ENCODE measurements at regions not wholly inside any gene's neighbourhood (a gene's known extent, or its start where the extent isn't known, plus 50 kb on each side); places are given as distances from the start of the nearest gene placed in this dataset.

DNA sequence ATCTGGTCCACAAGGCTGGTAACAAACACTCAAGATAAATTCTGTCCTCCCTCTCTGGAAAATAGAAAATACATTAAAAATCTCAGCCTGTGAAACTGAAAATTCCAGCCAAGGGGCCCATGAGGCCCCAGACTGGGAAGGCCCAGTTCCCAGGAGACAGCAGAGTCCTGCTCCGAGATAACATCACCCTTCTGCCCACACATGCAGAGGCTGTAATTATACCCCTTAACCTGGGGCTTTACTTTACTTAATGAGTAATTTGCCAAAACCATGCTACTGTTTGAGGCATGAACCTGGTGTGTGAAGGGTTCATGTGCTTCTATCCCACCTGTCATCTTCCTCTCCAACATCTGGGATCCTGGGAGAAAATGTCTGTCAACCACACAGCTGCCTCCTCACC, 398.9 kb upstream of the SULF2 start:
- intact Hi-C loops (cut with micrococcal nuclease): no loop called here
- DNase-seq (ENCODE audit: unreplicated experiment): no peak
- TF ChIP-seq, protein P1, sequence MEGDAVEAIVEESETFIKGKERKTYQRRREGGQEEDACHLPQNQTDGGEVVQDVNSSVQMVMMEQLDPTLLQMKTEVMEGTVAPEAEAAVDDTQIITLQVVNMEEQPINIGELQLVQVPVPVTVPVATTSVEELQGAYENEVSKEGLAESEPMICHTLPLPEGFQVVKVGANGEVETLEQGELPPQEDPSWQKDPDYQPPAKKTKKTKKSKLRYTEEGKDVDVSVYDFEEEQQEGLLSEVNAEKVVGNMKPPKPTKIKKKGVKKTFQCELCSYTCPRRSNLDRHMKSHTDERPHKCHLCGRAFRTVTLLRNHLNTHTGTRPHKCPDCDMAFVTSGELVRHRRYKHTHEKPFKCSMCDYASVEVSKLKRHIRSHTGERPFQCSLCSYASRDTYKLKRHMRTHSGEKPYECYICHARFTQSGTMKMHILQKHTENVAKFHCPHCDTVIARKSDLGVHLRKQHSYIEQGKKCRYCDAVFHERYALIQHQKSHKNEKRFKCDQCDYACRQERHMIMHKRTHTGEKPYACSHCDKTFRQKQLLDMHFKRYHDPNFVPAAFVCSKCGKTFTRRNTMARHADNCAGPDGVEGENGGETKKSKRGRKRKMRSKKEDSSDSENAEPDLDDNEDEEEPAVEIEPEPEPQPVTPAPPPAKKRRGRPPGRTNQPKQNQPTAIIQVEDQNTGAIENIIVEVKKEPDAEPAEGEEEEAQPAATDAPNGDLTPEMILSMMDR (IDR thresholded peaks at IDR 0.05; ENCODE audit: unreplicated experiment): no peak
- H3K4me1 Mint-ChIP-seq (ENCODE audit: insufficient read depth, unreplicated experiment): peaks cover 34% of the 10 kb centered on the region
- H3K27me3 Mint-ChIP-seq (ENCODE audit: insufficient read depth, unreplicated experiment): no peaks in the 10 kb centered on the region
- H3K9me3 Mint-ChIP-seq (ENCODE audit: unreplicated experiment): peaks cover 5% of the 10 kb centered on the region
- POLR2A ChIA-PET: interaction anchor here (0.6 to 1.5 kb wide), 3 partner anchors 30 to 333 kb away, joined by 3 read pairs; no protein-coding TSS in a partner anchor
- H3K27ac Mint-ChIP-seq (ENCODE audit: low read depth, unreplicated experiment): no peak overlapping the region
- H3K4me3 Mint-ChIP-seq (ENCODE audit: unreplicated experiment): no peak overlapping the region
- BruUV-seq (replicated peaks): no TSS peak
- CTCF ChIA-PET: interaction anchor here (0.8 to 3.8 kb wide), 2 partner anchors 289 to 398 kb away, joined by 3 to 21 read pairs; no protein-coding TSS in a partner anchor
- H3K36me3 Mint-ChIP-seq (ENCODE audit: insufficient read depth, unreplicated experiment): no peaks in the 10 kb centered on the region

DNA sequence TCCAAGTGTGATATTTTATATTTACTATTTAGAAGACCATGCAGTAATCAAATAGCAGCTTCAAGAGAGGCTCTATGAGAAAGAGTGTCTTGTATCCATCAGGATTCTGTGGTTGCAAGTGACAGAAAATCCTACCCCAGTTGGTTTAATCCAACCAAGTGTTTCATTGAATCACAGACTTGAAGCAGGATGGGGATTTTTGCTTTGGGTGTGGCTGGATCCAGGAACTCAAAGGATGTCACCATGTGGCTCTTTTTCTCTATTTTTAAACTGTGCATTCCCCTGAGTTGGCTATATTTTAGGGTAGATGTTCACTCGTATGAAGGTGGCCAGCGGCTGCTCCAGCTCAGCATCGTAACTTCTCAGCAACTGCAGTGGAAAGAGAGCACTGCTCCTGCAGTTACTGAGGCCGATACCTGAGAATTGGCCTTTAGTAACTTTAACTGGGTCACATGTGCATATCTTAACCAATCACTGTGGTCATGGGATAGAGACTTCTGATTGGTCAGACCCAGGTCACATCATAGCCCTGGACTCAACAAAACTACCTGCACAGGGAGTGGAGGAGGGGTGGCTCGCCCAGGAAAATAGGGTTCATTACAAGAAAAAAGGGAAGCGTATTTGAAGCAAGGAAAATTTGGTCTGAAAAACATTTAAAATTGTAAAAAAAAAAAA, 396.1 kb upstream of the SULF2 start:
- Mint-ChIP-seq H3K4me1 (ENCODE audit: insufficient read depth, unreplicated experiment) (peaks cover 23% of the 10 kb centered on the region), H3K27ac (ENCODE audit: low read depth, unreplicated experiment) (no peak overlapping the region), H3K36me3 (ENCODE audit: insufficient read depth, unreplicated experiment) (no peaks in the 10 kb centered on the region), H3K4me3 (ENCODE audit: unreplicated experiment) (no peak overlapping the region), H3K9me3 (ENCODE audit: unreplicated experiment) (peaks cover 5% of the 10 kb centered on the region), H3K27me3 (ENCODE audit: insufficient read depth, unreplicated experiment) (no peaks in the 10 kb centered on the region)
- ChIA-PET POLR2A (interaction anchor here (0.9 to 1.3 kb wide), 3 partner anchors 53 to 390 kb away, joined by 4 to 5 read pairs (median 4); no protein-coding TSS in a partner anchor), CTCF (interaction anchor here (0.6 to 1.1 kb wide), 2 partner anchors 160 to 503 kb away, joined by 3 read pairs; no protein-coding TSS in a partner anchor)
- DNase-seq (ENCODE audit: unreplicated experiment): no peak
- no TSS peak for BruUV-seq (replicated peaks)
- TF ChIP-seq, protein P1 (IDR thresholded peaks at IDR 0.05; ENCODE audit: unreplicated experiment): no peak
- intact Hi-C loops (cut with micrococcal nuclease): no loop called here

DNA sequence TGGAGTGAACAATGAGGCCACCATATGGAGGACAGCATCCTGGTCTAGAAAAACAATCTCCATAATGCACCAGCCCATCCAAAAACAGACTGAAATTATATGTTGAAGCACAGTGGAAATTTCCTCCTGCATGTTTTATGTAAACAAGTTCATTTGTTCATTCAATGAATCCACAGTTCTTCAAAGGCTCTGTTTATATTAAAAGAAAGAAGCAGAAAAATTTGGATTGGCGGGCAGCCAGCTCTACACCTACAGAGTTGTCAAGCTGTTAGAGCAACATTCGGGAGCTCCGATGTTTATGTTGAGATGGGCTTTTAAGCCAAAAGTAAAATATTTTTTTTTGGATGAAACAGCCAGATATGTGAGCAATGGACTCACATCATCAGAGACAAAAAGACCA, 395.3 kb upstream of the SULF2 start:
- Mint-ChIP-seq H3K27ac (ENCODE audit: low read depth, unreplicated experiment) (no peak overlapping the region), H3K4me3 (ENCODE audit: unreplicated experiment) (no peak overlapping the region), H3K27me3 (ENCODE audit: insufficient read depth, unreplicated experiment) (no peaks in the 10 kb centered on the region), H3K36me3 (ENCODE audit: insufficient read depth, unreplicated experiment) (no peaks in the 10 kb centered on the region), H3K4me1 (ENCODE audit: insufficient read depth, unreplicated experiment) (peaks cover 21% of the 10 kb centered on the region), H3K9me3 (ENCODE audit: unreplicated experiment) (peaks cover 5% of the 10 kb centered on the region)
- ChIA-PET CTCF (interaction anchor here (0.6 to 1.1 kb wide), 4 partner anchors 159 to 502 kb away, joined by 3 to 5 read pairs (median 4); no protein-coding TSS in a partner anchor), POLR2A (interaction anchor here (0.5 to 1.2 kb wide), 5 partner anchors 52 to 254 kb away, joined by 3 to 5 read pairs (median 4); no protein-coding TSS in a partner anchor)
- BruUV-seq (replicated peaks): no TSS peak
- intact Hi-C loops (cut with micrococcal nuclease): no loop called here
- peak; percentile 76 for DNase-seq (ENCODE audit: unreplicated experiment)
- TF ChIP-seq, protein P1 (IDR thresholded peaks at IDR 0.05; ENCODE audit: unreplicated experiment): no peak

DNA sequence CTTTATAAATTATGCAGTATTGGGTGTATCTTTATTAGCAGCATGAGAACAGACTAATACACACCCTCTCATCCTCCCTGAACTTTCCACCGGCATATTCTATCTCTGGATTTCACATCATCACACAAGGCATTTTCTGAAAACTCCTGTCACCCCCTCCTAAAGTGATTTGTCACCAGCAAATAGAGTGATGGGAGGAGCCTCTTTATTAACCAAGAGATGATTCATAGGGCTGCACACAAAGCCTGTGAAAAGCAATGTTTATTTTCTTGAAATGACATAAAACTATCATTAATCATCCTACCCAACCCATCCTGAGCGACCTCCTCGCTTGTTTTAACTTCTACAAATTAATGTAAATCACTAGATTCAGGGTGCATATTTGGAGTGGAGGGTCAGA, 394.7 kb upstream of the SULF2 start:
- ChIA-PET CTCF (interaction anchor here (0.6 to 1.1 kb wide), 4 partner anchors 158 to 725 kb away, joined by 3 to 5 read pairs (median 4); no protein-coding TSS in a partner anchor), POLR2A (interaction anchor here (0.7 to 1.2 kb wide), 3 partner anchors 62 to 254 kb away, joined by 3 to 4 read pairs (median 3); no protein-coding TSS in a partner anchor)
- H3K27me3 Mint-ChIP-seq (ENCODE audit: insufficient read depth, unreplicated experiment): peaks cover 1% of the 10 kb centered on the region
- H3K4me1 Mint-ChIP-seq (ENCODE audit: insufficient read depth, unreplicated experiment): peaks cover 21% of the 10 kb centered on the region
- peak; percentile 68 for DNase-seq (ENCODE audit: unreplicated experiment)
- H3K9me3 Mint-ChIP-seq (ENCODE audit: unreplicated experiment): peaks cover 5% of the 10 kb centered on the region
- H3K36me3 Mint-ChIP-seq (ENCODE audit: insufficient read depth, unreplicated experiment): no peaks in the 10 kb centered on the region
- no TSS peak for BruUV-seq (replicated peaks)
- intact Hi-C loops (cut with micrococcal nuclease): no loop called here
- no peak overlapping the region for H3K27ac Mint-ChIP-seq (ENCODE audit: low read depth, unreplicated experiment)
- TF ChIP-seq, protein P1 (IDR thresholded peaks at IDR 0.05; ENCODE audit: unreplicated experiment): no peak
- no peak overlapping the region for H3K4me3 Mint-ChIP-seq (ENCODE audit: unreplicated experiment)

Data from MCF 10A (cell line).